22Rv1 (cell line): ENCODE measurements at regions not wholly inside any gene's neighbourhood (a gene's known extent, or its start where the extent isn't known, plus 50 kb on each side); places are given as distances from the start of the nearest gene placed in this dataset.

Source experiments
- H3K27ac ChIP-seq: fragments of 450-650 bp; 2 replicates; pipeline ENCODE4 v1.5.1; 2017
- ZFX ChIP-seq: fragments of 450-650 bp; IDR thresholded peaks from 2 replicates; pipeline ENCODE4 v1.6.1; 2017; ENCODE audit warnings: antibody characterized with exemption, borderline replicate concordance
- TF ChIP-seq, protein P1 (sequence below): fragments of 450-650 bp; IDR thresholded peaks from 2 replicates; pipeline ENCODE4 v1.5.1; 2017; ENCODE audit warnings: mild to moderate bottlenecking

DNA sequence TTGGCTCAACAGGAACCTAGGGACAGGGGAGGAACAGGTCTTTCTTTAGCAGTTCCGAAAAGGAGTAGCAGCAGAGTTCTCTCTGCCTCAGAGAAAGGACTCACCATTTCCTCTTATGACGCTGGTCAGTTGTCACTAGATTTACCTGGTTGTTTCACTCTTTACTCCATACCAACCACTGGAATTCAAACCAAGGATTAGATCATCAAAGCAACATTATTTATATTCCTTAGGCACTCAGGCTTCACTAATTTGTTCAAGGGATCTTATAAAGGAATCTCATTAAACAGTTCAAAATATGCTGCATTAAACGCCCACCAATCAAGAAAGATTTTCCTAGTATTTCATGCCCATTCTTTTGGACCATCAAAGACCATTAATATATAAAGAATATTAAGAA lies 1129.5 kb upstream of the MAP3K7 start:
- no peak for TF ChIP-seq ZFX
- TF ChIP-seq, protein P1, sequence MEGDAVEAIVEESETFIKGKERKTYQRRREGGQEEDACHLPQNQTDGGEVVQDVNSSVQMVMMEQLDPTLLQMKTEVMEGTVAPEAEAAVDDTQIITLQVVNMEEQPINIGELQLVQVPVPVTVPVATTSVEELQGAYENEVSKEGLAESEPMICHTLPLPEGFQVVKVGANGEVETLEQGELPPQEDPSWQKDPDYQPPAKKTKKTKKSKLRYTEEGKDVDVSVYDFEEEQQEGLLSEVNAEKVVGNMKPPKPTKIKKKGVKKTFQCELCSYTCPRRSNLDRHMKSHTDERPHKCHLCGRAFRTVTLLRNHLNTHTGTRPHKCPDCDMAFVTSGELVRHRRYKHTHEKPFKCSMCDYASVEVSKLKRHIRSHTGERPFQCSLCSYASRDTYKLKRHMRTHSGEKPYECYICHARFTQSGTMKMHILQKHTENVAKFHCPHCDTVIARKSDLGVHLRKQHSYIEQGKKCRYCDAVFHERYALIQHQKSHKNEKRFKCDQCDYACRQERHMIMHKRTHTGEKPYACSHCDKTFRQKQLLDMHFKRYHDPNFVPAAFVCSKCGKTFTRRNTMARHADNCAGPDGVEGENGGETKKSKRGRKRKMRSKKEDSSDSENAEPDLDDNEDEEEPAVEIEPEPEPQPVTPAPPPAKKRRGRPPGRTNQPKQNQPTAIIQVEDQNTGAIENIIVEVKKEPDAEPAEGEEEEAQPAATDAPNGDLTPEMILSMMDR = no peak
- H3K27ac ChIP-seq = no peak overlapping the region

DNA sequence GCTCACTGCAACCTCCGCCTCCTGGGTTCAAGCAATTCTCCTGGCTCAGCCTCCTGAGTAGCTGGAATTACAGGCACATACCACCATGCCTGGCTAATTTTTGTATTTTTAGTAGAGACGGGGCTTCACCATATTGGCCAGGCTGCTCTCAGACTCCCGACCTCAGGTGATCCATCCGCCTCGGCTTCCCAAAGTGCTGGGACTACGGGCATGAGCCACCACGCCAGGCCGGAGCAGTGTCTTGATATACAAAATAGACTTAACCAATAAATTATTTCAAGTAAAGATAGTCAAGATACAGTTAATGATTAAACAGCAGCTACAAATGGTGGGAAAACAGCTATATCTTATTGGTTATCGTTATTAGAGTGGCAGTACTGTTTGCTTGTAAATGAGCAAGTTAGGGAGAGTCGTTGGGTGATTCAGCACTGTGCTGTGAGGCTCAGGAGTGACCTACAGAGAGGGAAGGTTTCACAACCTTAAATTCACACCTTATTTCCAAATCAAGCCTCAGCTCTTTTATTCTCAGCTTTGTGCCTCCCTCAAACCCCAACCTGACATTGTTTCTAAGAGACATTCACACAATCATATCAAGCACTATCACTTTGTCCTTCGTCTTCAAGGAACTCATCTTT lies 1128.4 kb upstream of the MAP3K7 start:
- H3K27ac ChIP-seq = no peak overlapping the region
- TF ChIP-seq, protein P1 = no peak
- no peak for TF ChIP-seq ZFX

DNA sequence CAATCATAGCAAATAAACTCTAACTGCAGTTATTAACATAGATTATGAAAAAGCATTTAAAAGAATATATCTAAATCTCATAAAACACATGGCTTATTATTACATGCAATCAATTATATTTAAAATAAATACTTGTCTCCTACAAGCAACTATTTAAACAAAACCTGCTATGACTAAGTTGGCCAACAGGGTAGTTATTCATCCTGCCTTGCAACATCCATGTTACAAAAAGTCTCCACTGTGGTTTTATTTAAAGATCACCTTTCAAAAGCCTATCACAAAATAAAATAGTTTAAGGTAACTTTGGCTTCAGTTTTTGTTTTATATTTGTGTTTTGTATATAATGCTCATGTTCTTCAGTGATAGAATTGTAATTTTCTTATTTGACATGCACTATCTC lies 1127.0 kb upstream of the MAP3K7 start:
- no peak for TF ChIP-seq ZFX
- TF ChIP-seq, protein P1 = no peak
- H3K27ac ChIP-seq = no peak overlapping the region

DNA sequence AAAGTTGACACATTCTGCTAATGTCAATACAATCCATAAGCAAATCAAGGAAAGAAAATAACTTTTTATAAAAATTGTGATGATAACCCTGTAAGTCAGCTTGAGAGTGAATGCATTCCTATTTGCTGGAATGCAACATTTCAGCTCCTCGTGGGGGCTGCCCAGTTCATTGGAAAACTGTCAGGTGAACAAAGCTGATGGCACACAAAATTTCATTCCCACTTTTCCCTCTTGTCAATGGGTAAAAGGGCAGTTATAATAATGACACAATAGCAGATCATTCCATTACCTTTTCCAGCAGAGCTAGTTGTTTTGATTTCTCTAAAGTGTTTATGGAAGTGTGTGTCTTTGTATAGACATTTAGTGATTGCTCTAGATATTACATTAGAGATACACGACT lies 1124.6 kb upstream of the MAP3K7 start:
- no peak overlapping the region for H3K27ac ChIP-seq
- TF ChIP-seq, protein P1 = no peak
- TF ChIP-seq ZFX = no peak

DNA sequence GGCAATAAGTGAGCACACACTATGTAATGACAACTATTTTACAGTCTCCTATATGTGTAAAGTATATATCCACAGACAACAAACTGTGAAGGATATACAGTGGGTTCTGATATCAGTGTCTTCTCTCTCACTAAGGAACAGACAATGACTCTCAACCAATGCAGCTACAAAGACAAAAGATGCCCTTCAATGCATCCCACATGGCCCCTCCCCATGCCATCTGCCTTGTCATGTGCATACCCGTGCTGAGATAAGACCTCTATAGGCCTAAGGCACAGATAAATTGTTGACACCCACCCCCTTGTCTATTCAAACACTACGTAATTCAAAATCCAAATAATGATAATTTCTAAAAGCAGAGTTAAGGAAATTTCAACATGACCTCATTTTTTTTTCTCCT lies 1123.5 kb upstream of the MAP3K7 start:
- no peak overlapping the region for H3K27ac ChIP-seq
- TF ChIP-seq, protein P1 = no peak
- TF ChIP-seq ZFX = no peak

DNA sequence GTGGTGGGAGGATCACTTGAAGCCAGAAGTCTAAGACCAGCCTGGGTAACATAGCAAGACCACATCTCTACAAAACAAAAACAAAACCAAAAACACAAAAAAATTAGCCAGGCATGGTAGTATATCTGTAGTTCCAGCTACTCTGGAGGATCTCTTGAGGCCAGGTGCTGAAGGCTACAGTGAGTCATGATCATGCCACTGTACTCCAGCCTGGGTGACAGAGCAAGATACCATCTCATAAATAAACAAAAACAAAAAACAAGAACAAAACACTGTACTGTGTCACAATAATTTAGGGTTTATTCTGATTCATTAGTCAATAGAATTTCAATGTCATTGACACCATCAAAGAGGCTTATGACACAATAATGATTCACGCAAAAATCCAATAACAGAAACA lies 1121.7 kb upstream of the MAP3K7 start:
- TF ChIP-seq, protein P1 = no peak
- TF ChIP-seq ZFX = no peak
- H3K27ac ChIP-seq = no peak overlapping the region

DNA sequence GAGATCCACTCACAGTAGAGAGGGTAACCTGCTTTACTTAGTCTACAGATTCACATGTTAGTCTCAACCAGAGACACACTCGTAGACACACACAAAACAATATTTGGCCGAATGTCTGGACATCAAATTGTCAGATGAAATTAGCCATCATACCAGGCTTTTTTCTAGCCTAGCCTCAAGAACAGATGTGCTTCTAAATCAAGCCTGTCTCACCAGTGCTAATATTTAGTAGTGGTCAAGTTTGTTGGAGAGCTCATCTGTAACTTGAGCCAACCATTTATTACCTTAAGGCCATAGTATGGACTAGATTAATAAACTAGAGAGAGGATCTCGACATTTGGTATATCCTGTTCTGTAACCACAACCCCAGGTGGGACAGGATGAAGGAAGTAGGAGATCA lies 1118.8 kb upstream of the MAP3K7 start:
- H3K27ac ChIP-seq = no peak overlapping the region
- TF ChIP-seq ZFX = no peak
- TF ChIP-seq, protein P1 = no peak
